Endothelial cell of umbilical vein (primary cell): ENCODE measurements at regions not wholly inside any gene's neighbourhood (a gene's known extent, or its start where the extent isn't known, plus 50 kb on each side); places are given as distances from the start of the nearest gene placed in this dataset.

Source experiments
- BruUV-seq: library from RNA; stranded (reverse); fragments of 400-500 nt; replicated peaks from 2 replicates; lab custom pipeline; 2021; lab: Mats Ljungman, UMichigan
- CTCF ChIA-PET: fragments of 300-600, 350-600 bp; sonication (Branson Sonifier 250); formaldehyde crosslinking; loops from one replicate; lab custom pipeline; 2021; ENCODE audit warnings: antibody characterized with exemption, inconsistent platforms; lab: Charles Lee
- POLR2A ChIA-PET: fragments of 300-600, 350-600 bp; sonication (Branson Sonifier 250); formaldehyde crosslinking; loops from one replicate; lab custom pipeline; 2021; ENCODE audit warnings: antibody characterized with exemption, inconsistent platforms; lab: Charles Lee
- DNase-seq: peaks from one replicate; pipeline ENCODE4 v3.0.0-alpha.2; 2011; ENCODE audit warnings: low read depth, low spot score
- FAIRE-seq: peaks from 2 replicates; lab custom pipeline; 2011; peaks lifted over from hg19 to GRCh38; lab: Jason Lieb, UNC
- H2AFZ ChIP-seq: 2 replicates; pipeline ENCODE4 v1.6.0; 2012; ENCODE audit warnings: low read depth, low read length, control low read depth, inconsistent platforms
- H3K27ac ChIP-seq: 2 replicates; pipeline ENCODE4 v1.5.1; 2011; ENCODE audit warnings: low read depth, mild to moderate bottlenecking, control low read depth, low read length, moderate library complexity; ENCODE audit not compliant: insufficient read depth
- H3K27me3 ChIP-seq, 2 experiments: 2 replicates each; pipeline versions ENCODE4 v1.6.0 to v1.6.1; 2011; ENCODE audit warnings: low read length in 2 of 2, mixed read lengths in 1 of 2; ENCODE audit not compliant: control insufficient read depth in 2 of 2, insufficient read depth in 2 of 2
- H3K36me3 ChIP-seq, 2 experiments: 2 replicates in 1 of 2; 3 replicates in 1 of 2; pipeline ENCODE4 v1.5.1; 2011; ENCODE audit warnings: low read length in 2 of 2, mild to moderate bottlenecking in 1 of 2, moderate library complexity in 1 of 2; ENCODE audit not compliant: control insufficient read depth in 2 of 2, insufficient read depth in 2 of 2; ENCODE audit errors: extremely low read depth in 1 of 2
- H3K4me1 ChIP-seq: 3 replicates; pipeline ENCODE4 v1.5.1; 2011; ENCODE audit warnings: mild to moderate bottlenecking, low read length; ENCODE audit not compliant: control insufficient read depth, insufficient read depth; ENCODE audit errors: extremely low read depth
- H3K4me2 ChIP-seq: 2 replicates; pipeline ENCODE4 v1.6.1; 2011; ENCODE audit warnings: low read length, control low read depth, mixed read lengths; ENCODE audit not compliant: insufficient read depth
- H3K4me3 ChIP-seq, 3 experiments: fragments of 200-600 bp in 1 of 3; sonication (generic), shearing (Covaris generic) in 1 of 3; replicated peaks in 1 of 3; 2 replicates each; pipeline ENCODE4 v1.5.1; 2011 to 2016; ENCODE audit warnings: control low read depth in 3 of 3, low read length in 3 of 3, mild to moderate bottlenecking in 2 of 3, inconsistent platforms in 1 of 3, low read depth in 1 of 3, moderate library complexity in 1 of 3; ENCODE audit not compliant: insufficient read depth in 1 of 3
- H3K79me2 ChIP-seq: 2 replicates; pipeline ENCODE4 v1.6.0; 2012; ENCODE audit warnings: low read length, inconsistent platforms; ENCODE audit not compliant: control insufficient read depth, insufficient read depth
- H3K9ac ChIP-seq: replicated peaks from 2 replicates; pipeline ENCODE3; 2011; ENCODE audit warnings: low read length, control low read depth; ENCODE audit not compliant: insufficient read depth; ENCODE audit errors: extremely low read depth
- H3K9me1 ChIP-seq: replicated peaks from 3 replicates; pipeline ENCODE4 v1.6.0; 2011; ENCODE audit warnings: mild to moderate bottlenecking, low read length; ENCODE audit not compliant: control insufficient read depth, insufficient read depth; ENCODE audit errors: extremely low read depth
- H3K9me3 ChIP-seq: replicated peaks from 2 replicates; pipeline ENCODE4 v1.5.1; 2012; ENCODE audit warnings: low read length, inconsistent platforms; ENCODE audit not compliant: control insufficient read depth, insufficient read depth
- H4K20me1 ChIP-seq: replicated peaks from 2 replicates; pipeline ENCODE3; 2011; ENCODE audit warnings: mild to moderate bottlenecking, low read length; ENCODE audit not compliant: control insufficient read depth, insufficient read depth; ENCODE audit errors: extremely low read depth
- CTCF ChIP-seq, 2 donors: IDR thresholded peaks; 1 replicate in 1 of 2; 2 replicates in 1 of 2; pipeline ENCODE4 v1.5.1; 2011; ENCODE audit warnings: low read length in 2 of 2, mild to moderate bottlenecking in 2 of 2, moderate library complexity in 2 of 2, control low read depth in 1 of 2, inconsistent platforms in 1 of 2, low read depth in 1 of 2; ENCODE audit not compliant: insufficient read depth in 1 of 2; ENCODE audit errors: extremely low read depth in 1 of 2
- EZH2 ChIP-seq: IDR thresholded peaks from 2 replicates; pipeline ENCODE4 v1.6.1; 2012; ENCODE audit warnings: borderline replicate concordance, low read depth, mild to moderate bottlenecking, moderate library complexity, low read length, inconsistent platforms; ENCODE audit not compliant: severe bottlenecking
- FOS ChIP-seq: IDR thresholded peaks from 2 replicates; pipeline ENCODE4 v1.6.1; 2011; ENCODE audit warnings: mild to moderate bottlenecking, low read length, moderate library complexity, borderline replicate concordance; ENCODE audit not compliant: insufficient read depth
- GATA2 ChIP-seq: IDR thresholded peaks from 2 replicates; pipeline ENCODE4 v1.7.0; 2011; ENCODE audit warnings: low read depth, mild to moderate bottlenecking, moderate library complexity, mixed read lengths, low read length; ENCODE audit not compliant: insufficient read length, insufficient read depth
- JUN ChIP-seq: IDR thresholded peaks from 2 replicates; pipeline ENCODE4 v1.6.1; 2011; ENCODE audit warnings: borderline replicate concordance, low read depth; ENCODE audit not compliant: insufficient read length, insufficient read depth
- MAX ChIP-seq: IDR thresholded peaks from 2 replicates; pipeline ENCODE4 v1.6.1; 2011; ENCODE audit not compliant: insufficient read depth, insufficient read length
- MYC ChIP-seq: IDR thresholded peaks from one replicate; pipeline ENCODE4 v1.6.1; 2011; ENCODE audit warnings: mild to moderate bottlenecking, low read depth, low read length
- POLR2A ChIP-seq: IDR thresholded peaks from 2 replicates; pipeline ENCODE4 v1.6.1; 2012; ENCODE audit warnings: low read depth, mild to moderate bottlenecking, control low read depth, low read length
- POLR2AphosphoS5 ChIP-seq: IDR thresholded peaks from 2 replicates; pipeline ENCODE4 v1.6.1; 2012; ENCODE audit warnings: low read depth, mild to moderate bottlenecking, control low read depth, low read length, moderate library complexity; ENCODE audit not compliant: insufficient read depth
- dilution Hi-C: fragments of 300-500 bp; cut with MboI; formaldehyde crosslinking; loops from one replicate; pipeline ENCODE4 v1.15.0; 2019; ENCODE audit warnings: low sequenced_read_pairs; ENCODE audit not compliant: extremely low pct_ligation_motif_present
- intact Hi-C: fragments of 100-400 bp; cut with micrococcal nuclease; formaldehyde crosslinking; loops from one replicate; pipeline ENCODE4 v1.10.0; 2022

- CTCF ChIA-PET, result no interaction called here
- Histone ChIP-seq H4K20me1 (no peaks in the 10 kb centered on the region), H3K27me3 (no peaks in the 10 kb centered on the region), H3K79me2 (no peaks in the 10 kb centered on the region), H3K9me3 (no peaks in the 10 kb centered on the region), H3K9ac (no peak overlapping the region), H3K4me1 (peaks cover 4% of the 10 kb centered on the region), H3K4me2 (no peak overlapping the region), H3K4me3 (no peak overlapping the region), H3K9me1 (no peaks in the 10 kb centered on the region), H3K36me3 (no peaks in the 10 kb centered on the region), H2AFZ (no peak overlapping the region), H3K27ac (no peak overlapping the region)
- TF ChIP-seq FOS, result no peak
- TF ChIP-seq POLR2AphosphoS5, result no peak
- no peak for TF ChIP-seq POLR2A
- no peak for TF ChIP-seq JUN
- no peak for TF ChIP-seq GATA2
- no peak for TF ChIP-seq EZH2
- no peak for TF ChIP-seq MYC
- TF ChIP-seq CTCF (IDR thresholded peaks at IDR 0.05; ENCODE audit: extremely low read depth in 1 of 2, insufficient read depth in 1 of 2, low read depth in 1 of 2, low read length in 2 of 2), result no peak
- no peak for TF ChIP-seq MAX
- no TSS peak for BruUV-seq
- dilution Hi-C loops, result no loop called here
- intact Hi-C loops, result no loop called here
- no peak for DNase-seq
- no peak for FAIRE-seq
- POLR2A ChIA-PET, result no interaction called here
These were observed 58.3 kb upstream of the GUCY1A1 start for GRCh38 chr4:155608225-155608885.
